HG02571 (cell line): ENCODE measurements at regions not wholly inside any gene's neighbourhood (a gene's known extent, or its start where the extent isn't known, plus 50 kb on each side); places are given as distances from the start of the nearest gene placed in this dataset.
"Not testable (repeated sequence)": the region's sequence is repeated elsewhere in the genome, so short reads cannot be mapped to it uniquely, and the experiment has no call there.

ENCODE experiments used
- ATAC-seq: cut with Tn5 transposase; IDR thresholded peaks from one replicate; pipeline ENCODE4 v1.9.1; 2021; ENCODE audit warnings: mild to moderate bottlenecking, moderate library complexity; ENCODE audit not compliant: unreplicated experiment

DNA sequence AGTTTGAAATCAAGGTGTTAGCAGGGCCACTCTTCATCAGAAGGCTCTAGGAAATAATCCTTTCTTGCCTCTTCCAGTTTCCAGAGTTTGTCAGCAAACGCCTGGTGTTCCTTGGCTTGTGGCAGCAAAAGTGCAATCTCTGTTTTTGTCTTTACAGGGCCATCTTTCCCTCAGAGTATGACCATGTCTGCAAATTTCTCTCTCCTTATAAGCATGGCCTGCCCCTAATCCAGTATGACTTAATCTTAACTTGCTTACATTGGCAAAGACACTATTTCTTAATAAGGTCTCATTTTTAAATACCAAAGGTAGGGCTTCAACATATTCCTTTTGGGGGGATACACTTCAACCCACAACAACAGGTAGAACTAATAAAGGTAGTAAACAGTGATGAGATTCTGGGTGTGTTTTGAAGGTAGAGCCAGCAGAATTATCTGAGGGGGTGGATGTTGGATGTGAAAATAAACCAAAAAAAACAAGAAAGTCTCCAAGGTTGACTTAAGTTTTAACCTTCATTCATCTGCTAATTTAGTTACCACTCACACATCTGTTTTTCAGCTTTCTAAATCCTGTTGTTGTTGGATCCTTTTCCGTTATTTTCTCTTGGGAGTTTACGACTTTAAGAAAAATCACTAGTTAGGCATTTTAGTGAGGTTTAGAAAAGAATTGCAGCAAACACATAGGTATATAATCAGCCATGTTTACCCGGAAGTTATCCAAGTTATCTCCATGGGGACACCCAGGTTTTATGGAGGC is 234.4 kb upstream of the FIGN start:
- no peak for ATAC-seq

- ATAC-seq = not testable (repeated sequence)
These were observed 228.5 kb upstream of the FIGN start for GRCh38 chr2:163964278-163964677.

- no peak for ATAC-seq
These were observed 217.6 kb upstream of the FIGN start for GRCh38 chr2:163953390-163953907.

GRCh38 chr2:163951312-163951711 is 215.5 kb upstream of the FIGN start:
- ATAC-seq = no peak

- no peak for ATAC-seq
These were observed 213.9 kb upstream of the FIGN start for GRCh38 chr2:163949693-163950092.

- no peak for ATAC-seq
These were observed 208.5 kb upstream of the FIGN start for GRCh38 chr2:163944347-163944737.

DNA sequence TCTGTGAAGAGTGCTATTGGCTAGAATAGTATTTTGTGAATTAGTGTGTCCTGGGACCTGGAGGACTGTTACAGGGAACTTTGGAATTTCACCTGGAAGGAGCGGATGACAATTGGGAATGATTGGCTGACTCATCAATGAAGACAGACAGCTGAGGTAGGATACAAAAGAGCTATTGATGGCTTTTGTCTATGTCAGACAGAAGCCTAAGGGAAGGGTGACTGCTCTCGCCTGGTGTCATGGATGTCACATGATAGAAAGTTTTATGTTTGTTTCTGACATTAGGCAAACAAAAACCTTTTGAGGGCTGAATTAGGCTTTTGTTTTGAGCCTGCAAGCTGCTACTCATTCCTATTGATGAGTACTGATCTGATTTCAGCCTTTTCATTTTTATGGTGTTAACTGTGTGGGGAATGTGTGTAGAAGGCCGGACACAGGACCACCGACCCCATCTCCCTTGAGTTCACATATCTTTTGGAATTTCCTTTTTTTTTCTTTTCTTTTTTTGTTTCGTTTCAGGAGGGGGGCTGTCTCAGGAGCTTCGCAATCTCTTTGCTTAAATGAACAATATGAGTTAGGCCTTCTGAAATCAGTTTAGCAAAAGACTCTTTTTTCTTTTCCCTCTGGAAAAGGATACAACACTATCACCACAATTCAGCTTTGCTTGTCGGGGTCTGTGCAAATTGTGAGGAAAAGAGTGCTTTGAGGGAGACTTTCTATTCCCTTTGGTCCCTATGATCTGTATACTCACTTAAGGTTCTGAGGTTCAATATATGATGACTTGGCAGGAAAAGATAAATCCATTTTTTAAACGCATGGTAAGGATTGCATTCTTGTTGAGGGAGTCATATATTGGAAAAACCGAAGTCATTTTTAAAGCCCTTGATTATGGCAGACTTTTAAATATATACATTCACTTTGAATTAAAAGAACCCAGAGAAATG is 207.9 kb upstream of the FIGN start:
- ATAC-seq = no peak

DNA sequence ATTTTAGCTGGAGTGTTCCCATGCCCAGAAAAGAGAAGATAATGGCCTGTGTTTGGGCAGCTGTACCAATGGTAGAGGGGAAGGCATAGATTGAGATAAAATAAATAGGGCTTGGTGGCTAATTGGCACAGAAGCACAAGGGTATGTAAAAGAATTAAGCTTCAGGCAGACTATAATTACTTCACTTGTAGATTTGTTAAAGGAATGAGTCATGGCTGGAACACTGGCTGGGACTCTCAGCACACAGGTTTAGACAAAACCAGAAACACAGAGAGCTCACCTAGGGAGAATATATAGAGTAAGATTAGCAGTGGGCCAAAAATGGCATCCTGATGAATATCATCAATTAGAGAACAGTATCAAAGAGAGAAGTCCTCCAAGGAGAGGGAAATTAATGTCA is 198.3 kb upstream of the FIGN start:
- ATAC-seq = no peak

- no peak for ATAC-seq
These were observed 183.9 kb upstream of the FIGN start for GRCh38 chr2:163919717-163920116.

- not testable (repeated sequence) for ATAC-seq
These were observed 178.7 kb upstream of the FIGN start for GRCh38 chr2:163914486-163914885.

GRCh38 chr2:163913532-163913944 is 177.7 kb upstream of the FIGN start:
- ATAC-seq = not testable (repeated sequence)

GRCh38 chr2:163909411-163910080 is 173.7 kb upstream of the FIGN start:
- no peak for ATAC-seq

DNA sequence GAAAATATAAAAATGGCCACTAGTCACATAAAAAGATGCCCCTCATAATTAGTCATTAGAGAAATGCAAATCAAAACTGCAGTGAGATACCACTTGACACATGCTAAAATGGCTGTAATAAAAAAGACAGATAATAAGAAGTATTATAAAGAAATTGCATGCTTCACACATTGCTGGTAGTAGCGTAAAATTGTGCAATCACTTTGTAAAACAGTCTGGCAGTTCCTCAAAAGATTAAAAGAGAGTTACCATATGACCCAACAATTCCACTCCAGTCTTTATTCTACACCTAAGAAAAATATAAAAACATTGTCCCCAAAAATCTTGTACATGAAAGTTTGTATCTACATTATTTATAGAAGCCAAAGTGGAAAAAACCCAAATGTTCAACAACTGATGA is 170.6 kb upstream of the FIGN start:
- no peak for ATAC-seq

GRCh38 chr2:163897799-163898198 is 162.0 kb upstream of the FIGN start:
- no peak for ATAC-seq

DNA sequence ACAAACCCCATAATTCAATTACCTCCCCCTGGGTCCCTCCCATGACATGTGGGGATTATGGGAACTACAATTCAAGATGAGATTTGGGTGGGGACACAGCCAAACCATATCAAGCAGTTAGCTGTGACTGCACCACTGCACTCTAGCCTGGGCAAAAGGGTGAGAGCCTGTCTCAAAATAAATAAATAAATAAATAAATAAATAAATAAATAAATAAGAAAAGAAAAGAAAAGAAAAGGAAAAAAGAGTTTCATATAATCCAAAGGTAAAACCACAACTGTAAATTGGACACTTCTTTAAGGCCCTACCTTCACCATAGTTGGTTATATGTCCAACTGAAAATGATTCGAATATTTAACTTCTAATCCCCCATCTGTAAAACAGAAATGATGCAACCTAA is 157.6 kb upstream of the FIGN start:
- not testable (repeated sequence) for ATAC-seq

DNA sequence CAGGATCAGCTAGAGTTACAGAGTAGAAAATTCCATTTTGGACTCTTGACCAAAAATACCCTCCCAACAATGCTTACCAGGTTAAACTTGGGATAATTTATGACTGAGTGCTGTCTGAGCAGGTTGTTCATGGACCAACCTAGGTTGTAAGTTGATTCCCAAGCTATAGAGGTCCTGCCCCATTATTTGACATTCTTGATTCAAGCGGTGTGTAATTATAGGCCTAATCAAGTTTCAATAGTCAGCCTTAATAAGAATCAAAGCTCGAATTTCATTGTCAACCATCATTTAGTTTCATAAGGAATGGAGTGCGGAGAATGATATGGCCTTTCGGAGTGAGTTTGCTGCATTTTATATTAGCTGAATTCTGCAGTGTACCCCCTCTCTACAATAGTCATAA is 152.8 kb upstream of the FIGN start:
- no peak for ATAC-seq

- ATAC-seq = no peak
These were observed 151.4 kb upstream of the FIGN start for GRCh38 chr2:163887182-163887581.

- ATAC-seq = no peak
These were observed 148.6 kb upstream of the FIGN start for GRCh38 chr2:163884416-163884815.

DNA sequence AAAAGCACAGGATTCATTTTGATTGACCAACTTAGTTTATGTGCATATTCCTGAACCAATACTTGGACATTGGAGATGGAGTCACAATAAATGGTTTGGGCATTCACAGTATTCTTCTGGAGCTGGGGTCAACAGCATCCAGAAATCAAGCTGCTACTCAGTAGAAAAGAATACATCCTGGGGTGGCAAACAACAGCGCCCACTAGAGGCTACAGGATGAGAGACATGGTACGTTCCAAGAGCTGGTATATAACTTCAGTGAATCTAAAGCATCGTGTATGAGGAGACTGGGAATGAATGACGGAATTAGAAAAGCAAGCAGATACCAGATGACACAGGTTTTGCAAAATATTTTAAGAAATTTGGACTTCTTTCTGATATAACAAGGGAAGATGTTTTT is 142.9 kb upstream of the FIGN start:
- no peak for ATAC-seq

DNA sequence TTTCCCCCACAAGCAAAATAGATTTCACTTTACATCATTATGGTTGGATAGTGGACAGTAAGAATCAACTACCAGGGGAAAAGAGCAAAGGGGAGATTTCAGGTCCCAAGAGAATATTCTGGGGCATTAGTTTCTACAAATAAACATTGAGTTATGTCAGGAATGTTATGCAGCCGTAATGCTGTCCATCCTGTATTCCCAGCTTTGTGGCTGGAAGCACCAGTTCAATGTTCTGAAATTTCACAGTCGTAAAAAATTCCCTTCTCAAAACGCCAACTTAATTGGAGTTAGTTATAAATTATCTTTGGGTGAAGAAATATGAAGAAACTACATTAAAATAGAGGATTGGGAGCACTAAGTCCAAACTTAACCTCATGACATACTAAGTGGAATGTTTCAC is 141.5 kb upstream of the FIGN start:
- no peak for ATAC-seq

DNA sequence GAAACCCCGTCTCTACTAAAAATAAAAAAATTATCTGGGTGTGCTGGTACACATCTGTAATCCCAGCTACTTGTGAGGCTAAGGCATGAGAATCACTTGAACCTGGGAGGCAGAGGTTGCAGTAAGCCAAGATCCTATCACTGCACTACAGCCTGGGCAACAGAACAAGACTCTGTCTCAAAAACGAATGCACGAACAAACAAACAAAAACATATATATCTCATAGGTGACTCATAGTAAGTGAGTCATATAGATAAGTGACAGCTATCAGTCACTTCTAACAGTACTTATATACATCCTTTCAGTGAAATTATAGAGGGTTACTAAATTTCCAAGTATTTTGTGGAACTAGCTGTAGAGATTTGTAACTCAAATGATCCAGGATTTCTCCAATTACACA is 127.3 kb upstream of the FIGN start:
- ATAC-seq = no peak
